Muscle layer of colon (tissue), 2 donors: ENCODE measurements at regions not wholly inside any gene's neighbourhood (a gene's known extent, or its start where the extent isn't known, plus 50 kb on each side); places are given as distances from the start of the nearest gene placed in this dataset.

Experiments used
- H3K27ac ChIP-seq: one replicate; pipeline ENCODE4 v1.7.0; 2013; ENCODE audit warnings: low read depth, mild to moderate bottlenecking, low read length, moderate library complexity
- H3K27me3 ChIP-seq, 2 donors: one replicate each; pipeline ENCODE4 v1.7.0; 2013; ENCODE audit warnings: low read length in 2 of 2, mild to moderate bottlenecking in 2 of 2; ENCODE audit not compliant: insufficient read depth in 2 of 2, control insufficient read depth in 1 of 2
- H3K36me3 ChIP-seq: one replicate; pipeline ENCODE4 v1.7.0; 2013; ENCODE audit warnings: mild to moderate bottlenecking, low read length; ENCODE audit not compliant: insufficient read depth
- H3K4me1 ChIP-seq: one replicate; pipeline ENCODE4 v1.7.0; 2013; ENCODE audit warnings: mild to moderate bottlenecking, low read length; ENCODE audit not compliant: insufficient read depth
- H3K4me3 ChIP-seq, 2 donors: one replicate each; pipeline ENCODE4 v1.7.0; 2013; ENCODE audit warnings: low read length in 2 of 2, low read depth in 1 of 2, mild to moderate bottlenecking in 1 of 2, moderate library complexity in 1 of 2
- H3K9ac ChIP-seq: one replicate; pipeline ENCODE4 v1.7.0; 2013; ENCODE audit warnings: low read length
- H3K9me3 ChIP-seq: one replicate; pipeline ENCODE4 v1.7.0; 2013; ENCODE audit warnings: mild to moderate bottlenecking, low read length
- donor health status: abdominal sarcoma.
- donor health status: Adenocarcinoma of cecum.

GRCh38 chr12:87096082-87096585, 839.9 kb upstream of the MGAT4C start:
- no peaks in the 10 kb centered on the region for H3K27me3 ChIP-seq
- no peaks in the 10 kb centered on the region for H3K36me3 ChIP-seq
- no peak overlapping the region for H3K27ac ChIP-seq
- no peaks in the 10 kb centered on the region for H3K9me3 ChIP-seq
- H3K4me3 ChIP-seq = no peak overlapping the region
- no peaks in the 10 kb centered on the region for H3K4me1 ChIP-seq
- H3K9ac ChIP-seq = no peak overlapping the region

- H3K4me3 ChIP-seq = no peak overlapping the region
- H3K36me3 ChIP-seq = no peaks in the 10 kb centered on the region
- no peaks in the 10 kb centered on the region for H3K4me1 ChIP-seq
- H3K27me3 ChIP-seq = no peaks in the 10 kb centered on the region
- H3K27ac ChIP-seq = no peak overlapping the region
- H3K9ac ChIP-seq = no peak overlapping the region
- no peaks in the 10 kb centered on the region for H3K9me3 ChIP-seq
Observed at GRCh38 chr12:87094356-87094755, 838.2 kb upstream of the MGAT4C start.

- Histone ChIP-seq H3K27ac (no peak overlapping the region), H3K4me1 (no peaks in the 10 kb centered on the region), H3K4me3 (no peak overlapping the region), H3K9ac (no peak overlapping the region), H3K9me3 (no peaks in the 10 kb centered on the region), H3K27me3 (no peaks in the 10 kb centered on the region), H3K36me3 (no peaks in the 10 kb centered on the region)
Observed at GRCh38 chr12:87092421-87092820, 836.2 kb upstream of the MGAT4C start.

- Histone ChIP-seq H3K36me3 (no peaks in the 10 kb centered on the region), H3K9ac (no peak overlapping the region), H3K9me3 (no peaks in the 10 kb centered on the region), H3K27ac (no peak overlapping the region), H3K27me3 (no peaks in the 10 kb centered on the region), H3K4me3 (no peak overlapping the region), H3K4me1 (no peaks in the 10 kb centered on the region)
Observed at GRCh38 chr12:87086118-87086891, 830.1 kb upstream of the MGAT4C start.

GRCh38 chr12:87085286-87085685, 829.1 kb upstream of the MGAT4C start:
- Histone ChIP-seq H3K27ac (no peak overlapping the region), H3K9ac (no peak overlapping the region), H3K4me1 (no peaks in the 10 kb centered on the region), H3K4me3 (no peak overlapping the region), H3K27me3 (no peaks in the 10 kb centered on the region), H3K9me3 (no peaks in the 10 kb centered on the region), H3K36me3 (no peaks in the 10 kb centered on the region)

- Histone ChIP-seq H3K4me1 (no peaks in the 10 kb centered on the region), H3K27me3 (no peaks in the 10 kb centered on the region), H3K9ac (no peak overlapping the region), H3K27ac (no peak overlapping the region), H3K9me3 (no peaks in the 10 kb centered on the region), H3K4me3 (no peak overlapping the region), H3K36me3 (no peaks in the 10 kb centered on the region)
Observed at GRCh38 chr12:87082756-87083155, 826.6 kb upstream of the MGAT4C start.

- no peaks in the 10 kb centered on the region for H3K36me3 ChIP-seq
- no peak overlapping the region for H3K4me3 ChIP-seq
- H3K4me1 ChIP-seq = no peaks in the 10 kb centered on the region
- H3K9me3 ChIP-seq = no peaks in the 10 kb centered on the region
- H3K27me3 ChIP-seq = no peaks in the 10 kb centered on the region
- no peak overlapping the region for H3K9ac ChIP-seq
- no peak overlapping the region for H3K27ac ChIP-seq
Observed at GRCh38 chr12:87074781-87075180, 818.6 kb upstream of the MGAT4C start.

- Histone ChIP-seq H3K36me3 (no peaks in the 10 kb centered on the region), H3K9me3 (no peaks in the 10 kb centered on the region), H3K9ac (no peak overlapping the region), H3K4me1 (no peaks in the 10 kb centered on the region), H3K4me3 (no peak overlapping the region), H3K27me3 (no peaks in the 10 kb centered on the region), H3K27ac (no peak overlapping the region)
Observed at GRCh38 chr12:87066326-87066725, 810.1 kb upstream of the MGAT4C start.

GRCh38 chr12:87059231-87059630, 803.0 kb upstream of the MGAT4C start:
- Histone ChIP-seq H3K9me3 (no peaks in the 10 kb centered on the region), H3K4me3 (no peak overlapping the region), H3K4me1 (no peaks in the 10 kb centered on the region)

GRCh38 chr12:87054226-87054625, 798.0 kb upstream of the MGAT4C start:
- no peak overlapping the region for H3K4me3 ChIP-seq
- H3K27me3 ChIP-seq = no peaks in the 10 kb centered on the region
- no peaks in the 10 kb centered on the region for H3K36me3 ChIP-seq
- H3K27ac ChIP-seq = no peak overlapping the region
- no peaks in the 10 kb centered on the region for H3K9me3 ChIP-seq
- H3K4me1 ChIP-seq = no peaks in the 10 kb centered on the region
- H3K9ac ChIP-seq = no peak overlapping the region

More at GRCh38 chr12:87059231-87059630, 803.0 kb upstream of the MGAT4C start:
- H3K36me3 ChIP-seq = no peaks in the 10 kb centered on the region
- no peaks in the 10 kb centered on the region for H3K27me3 ChIP-seq
- no peak overlapping the region for H3K9ac ChIP-seq
- H3K27ac ChIP-seq = no peak overlapping the region

- Histone ChIP-seq H3K9ac (no peak overlapping the region), H3K4me1 (no peaks in the 10 kb centered on the region), H3K4me3 (no peak overlapping the region), H3K27me3 (no peaks in the 10 kb centered on the region), H3K27ac (no peak overlapping the region), H3K9me3 (no peaks in the 10 kb centered on the region), H3K36me3 (no peaks in the 10 kb centered on the region)
Observed at GRCh38 chr12:87051621-87052020, 795.4 kb upstream of the MGAT4C start.

- Histone ChIP-seq H3K36me3 (no peaks in the 10 kb centered on the region), H3K9me3 (no peaks in the 10 kb centered on the region), H3K9ac (no peak overlapping the region), H3K27ac (no peak overlapping the region), H3K4me1 (no peaks in the 10 kb centered on the region), H3K27me3 (no peaks in the 10 kb centered on the region), H3K4me3 (no peak overlapping the region)
Observed at GRCh38 chr12:87047691-87048090, 791.5 kb upstream of the MGAT4C start.
